Cardiac fibroblast (primary cell): ENCODE measurements at regions not wholly inside any gene's neighbourhood (a gene's known extent, or its start where the extent isn't known, plus 50 kb on each side); places are given as distances from the start of the nearest gene placed in this dataset.
A peak's percentile ranks its signal among the peaks of the same experiment; 100 is the strongest.

Experiments
- DNase-seq, 2 donors: peaks; one replicate each; pipeline versions ENCODE4 v3.0.0 to v3.0.0-alpha.2; 2010; ENCODE audit warnings: low read depth in 2 of 2
- H3K4me3 ChIP-seq, 2 donors: replicated peaks in 1 of 2; 1 replicate in 1 of 2; 2 replicates in 1 of 2; pipeline ENCODE4 v1.5.1; 2011; ENCODE audit warnings: low read depth in 2 of 2, low read length in 2 of 2, mild to moderate bottlenecking in 2 of 2, moderate library complexity in 1 of 2
- CTCF ChIP-seq: IDR thresholded peaks from one replicate; pipeline ENCODE4 v1.5.1; 2011; ENCODE audit warnings: low read depth, mild to moderate bottlenecking, low read length, inconsistent platforms

- no peak for DNase-seq
- H3K4me3 ChIP-seq = no peak overlapping the region
- no peak for TF ChIP-seq CTCF
These were observed 83.5 kb upstream of the CPO start for GRCh38 chr2:206855585-206856433.

GRCh38 chr2:206856513-206856912 is 82.8 kb upstream of the CPO start:
- no peak overlapping the region for H3K4me3 ChIP-seq
- no peak for TF ChIP-seq CTCF
- DNase-seq = peak; percentile 17 to 48

- TF ChIP-seq CTCF = no peak
- no peak overlapping the region for H3K4me3 ChIP-seq
- DNase-seq = no peak
These were observed 80.5 kb upstream of the CPO start for GRCh38 chr2:206858687-206859329.

- H3K4me3 ChIP-seq = no peak overlapping the region
- DNase-seq = peak in 1 of 2 donors; percentile 12
- TF ChIP-seq CTCF = no peak
These were observed 80.0 kb upstream of the CPO start for GRCh38 chr2:206859330-206859739.

- H3K4me3 ChIP-seq = no peak overlapping the region
- no peak for TF ChIP-seq CTCF
- DNase-seq = no peak
These were observed 76.1 kb upstream of the CPO start for GRCh38 chr2:206863196-206863595.

GRCh38 chr2:206863716-206864115 is 75.6 kb upstream of the CPO start:
- TF ChIP-seq CTCF = no peak
- no peak for DNase-seq
- H3K4me3 ChIP-seq = no peak overlapping the region
